ENCODE measurements at regions not wholly inside any gene's neighbourhood (a gene's known extent, or its start where the extent isn't known, plus 50 kb on each side); places are given as distances from the start of the nearest gene placed in this dataset.

GRCh38 chr13:111048387-111048786 lies 66.7 kb upstream of the ARHGEF7 start:
- Histone ChIP-seq H3K27ac (no peak overlapping the region), H3K27me3 (no peaks in the 10 kb centered on the region), H3K9me3 (no peaks in the 10 kb centered on the region), H3K4me3 (no peak overlapping the region), H3K4me1 (peaks cover 5% of the 10 kb centered on the region), H3K36me3 (no peaks in the 10 kb centered on the region)
- no peak for TF ChIP-seq CTCF (IDR thresholded peaks at IDR 0.05)
- DNase-seq: no peak
- no peak for ATAC-seq
- intact Hi-C loops (cut with DNase I): no loop called here

- H3K27me3 ChIP-seq: no peaks in the 10 kb centered on the region
- H3K4me1 ChIP-seq: peaks cover 5% of the 10 kb centered on the region
- intact Hi-C loops (cut with DNase I): no loop called here
- ATAC-seq (peak; percentile 73), DNase-seq (no peak)
- H3K4me3 ChIP-seq: no peak overlapping the region
- peak overlapping the region; percentile 59 for H3K27ac ChIP-seq
- H3K9me3 ChIP-seq: no peaks in the 10 kb centered on the region
- H3K36me3 ChIP-seq: no peaks in the 10 kb centered on the region
- TF ChIP-seq CTCF (IDR thresholded peaks at IDR 0.05): no peak
Observed at GRCh38 chr13:111047326-111047725, 67.8 kb upstream of the ARHGEF7 start.

- Histone ChIP-seq H3K9me3 (no peaks in the 10 kb centered on the region), H3K27ac (peak overlapping the region; percentile 59), H3K4me3 (no peak overlapping the region), H3K36me3 (no peaks in the 10 kb centered on the region), H3K4me1 (peaks cover 5% of the 10 kb centered on the region), H3K27me3 (no peaks in the 10 kb centered on the region)
- peak; percentile 22 for TF ChIP-seq CTCF (IDR thresholded peaks at IDR 0.05)
- DNase-seq (peak; percentile 76), ATAC-seq (peak; percentile 67)
- intact Hi-C loops (cut with DNase I): no loop called here
Observed at GRCh38 chr13:111046590-111047141, 68.4 kb upstream of the ARHGEF7 start.

DNA sequence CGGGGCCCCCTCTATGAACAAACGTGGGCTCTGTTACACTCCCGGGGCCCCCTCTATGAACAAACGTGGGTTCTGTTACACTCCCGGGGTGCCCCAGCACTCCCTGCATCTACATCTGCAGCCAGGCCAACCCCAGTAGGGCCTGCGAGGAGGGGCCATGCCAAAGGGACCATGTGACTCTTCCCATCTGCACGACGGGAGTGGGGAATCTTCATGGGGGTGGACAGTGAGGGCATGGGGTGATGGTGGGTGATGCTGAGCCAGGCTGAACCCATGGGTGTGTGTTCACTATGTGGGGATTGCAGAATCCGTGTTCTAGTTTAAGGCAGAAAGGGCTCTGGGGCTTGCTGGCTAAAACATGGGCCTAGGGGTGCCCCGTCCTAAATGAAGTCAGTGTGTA lies 69.9 kb upstream of the ARHGEF7 start:
- no peaks in the 10 kb centered on the region for H3K27me3 ChIP-seq
- no peak overlapping the region for H3K4me3 ChIP-seq
- H3K27ac ChIP-seq: no peak overlapping the region
- DNase-seq (no peak), ATAC-seq (no peak)
- no peaks in the 10 kb centered on the region for H3K36me3 ChIP-seq
- no peaks in the 10 kb centered on the region for H3K9me3 ChIP-seq
- no peak for TF ChIP-seq CTCF (IDR thresholded peaks at IDR 0.05)
- intact Hi-C loops (cut with DNase I): no loop called here
- H3K4me1 ChIP-seq: peaks cover 5% of the 10 kb centered on the region

DNA sequence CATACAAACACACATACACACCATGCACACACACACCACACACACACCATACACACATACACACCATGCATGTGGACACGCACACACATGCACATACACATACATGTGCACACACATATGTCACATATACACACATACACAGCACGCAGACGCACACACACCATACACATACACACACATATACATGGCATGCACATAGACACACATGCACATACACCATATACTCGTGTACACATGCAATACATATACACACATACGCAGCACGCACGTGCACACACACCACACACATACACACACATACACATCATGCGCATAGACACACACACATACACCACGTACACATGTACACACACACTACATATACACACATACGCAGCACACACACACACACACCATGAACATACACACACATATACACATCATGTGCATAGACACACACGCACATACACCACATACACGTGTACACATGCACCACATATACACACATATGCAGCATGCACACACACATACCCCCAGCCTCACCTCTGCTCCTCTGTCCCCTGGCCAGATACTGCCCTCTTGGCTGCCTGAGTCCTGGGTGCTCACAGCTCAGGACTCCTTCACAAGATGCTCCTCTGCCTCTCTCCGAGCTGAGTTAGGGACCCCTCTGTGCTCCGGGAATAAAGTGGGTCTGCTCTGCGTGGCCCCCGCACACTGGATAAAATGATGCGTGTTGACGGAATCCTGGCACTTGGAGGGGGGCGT lies 70.9 kb upstream of the ARHGEF7 start:
- Histone ChIP-seq H3K4me1 (peaks cover 5% of the 10 kb centered on the region), H3K27ac (no peak overlapping the region), H3K27me3 (peaks cover 6% of the 10 kb centered on the region), H3K4me3 (no peak overlapping the region), H3K9me3 (no peaks in the 10 kb centered on the region), H3K36me3 (no peaks in the 10 kb centered on the region)
- no peak for DNase-seq
- ATAC-seq: no peak
- TF ChIP-seq CTCF (IDR thresholded peaks at IDR 0.05): no peak
- intact Hi-C loops (cut with DNase I): no loop called here
